ENCODE measurements at regions not wholly inside any gene's neighbourhood (a gene's known extent, or its start where the extent isn't known, plus 50 kb on each side); places are given as distances from the start of the nearest gene placed in this dataset.

DNA sequence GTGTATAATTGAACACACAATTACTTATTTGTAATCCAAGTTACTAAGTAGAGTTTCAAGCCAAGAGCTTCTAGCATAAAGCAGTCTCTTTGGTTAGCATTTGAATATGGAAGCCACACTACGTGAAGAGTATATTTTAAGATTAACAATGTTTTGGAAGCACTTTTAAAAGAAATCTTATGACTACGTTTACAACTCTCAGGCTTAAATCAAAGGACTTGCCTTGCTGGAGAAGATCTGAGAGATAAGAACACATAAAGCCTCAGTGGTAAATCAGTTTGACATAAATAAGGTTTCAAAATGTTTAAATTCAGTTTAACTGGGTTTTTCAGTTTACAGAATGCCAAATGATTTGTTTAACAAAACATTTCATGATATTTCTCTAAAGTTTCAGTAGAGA lies 161.9 kb upstream of the PDE3A start:
- H3K9me3 ChIP-seq (ENCODE audit: control insufficient read depth in 2 of 2, low read length in 2 of 2), result no peaks in the 10 kb centered on the region
- H3K4me1 ChIP-seq (ENCODE audit: control insufficient read depth, insufficient read depth, low read length), result no peaks in the 10 kb centered on the region
- H3K36me3 ChIP-seq (ENCODE audit: control insufficient read depth in 2 of 2, insufficient read depth in 2 of 2, low read length in 2 of 2), result no peaks in the 10 kb centered on the region
- H3K27me3 ChIP-seq (ENCODE audit: control insufficient read depth in 1 of 2, insufficient read depth in 2 of 2, low read length in 2 of 2), result no peaks in the 10 kb centered on the region
- no peak overlapping the region for H3K9ac ChIP-seq (ENCODE audit: low read length in 2 of 2)
- H3K27ac ChIP-seq (ENCODE audit: low read length), result no peak overlapping the region
- no peak overlapping the region for H3K4me3 ChIP-seq (ENCODE audit: low read length in 2 of 2)

- no peaks in the 10 kb centered on the region for H3K36me3 ChIP-seq (ENCODE audit: control insufficient read depth in 2 of 2, insufficient read depth in 2 of 2, low read length in 2 of 2)
- no peaks in the 10 kb centered on the region for H3K9me3 ChIP-seq (ENCODE audit: control insufficient read depth in 2 of 2, low read length in 2 of 2)
- H3K4me3 ChIP-seq (ENCODE audit: low read length in 2 of 2), result no peak overlapping the region
- no peaks in the 10 kb centered on the region for H3K27me3 ChIP-seq (ENCODE audit: control insufficient read depth in 1 of 2, insufficient read depth in 2 of 2, low read length in 2 of 2)
- no peak overlapping the region for H3K9ac ChIP-seq (ENCODE audit: low read length in 2 of 2)
- H3K4me1 ChIP-seq (ENCODE audit: control insufficient read depth, insufficient read depth, low read length), result peaks cover 4% of the 10 kb centered on the region
- peak overlapping the region; percentile 49 for H3K27ac ChIP-seq (ENCODE audit: low read length)
Observed at GRCh38 chr12:20210621-20211215, 157.6 kb upstream of the PDE3A start.

DNA sequence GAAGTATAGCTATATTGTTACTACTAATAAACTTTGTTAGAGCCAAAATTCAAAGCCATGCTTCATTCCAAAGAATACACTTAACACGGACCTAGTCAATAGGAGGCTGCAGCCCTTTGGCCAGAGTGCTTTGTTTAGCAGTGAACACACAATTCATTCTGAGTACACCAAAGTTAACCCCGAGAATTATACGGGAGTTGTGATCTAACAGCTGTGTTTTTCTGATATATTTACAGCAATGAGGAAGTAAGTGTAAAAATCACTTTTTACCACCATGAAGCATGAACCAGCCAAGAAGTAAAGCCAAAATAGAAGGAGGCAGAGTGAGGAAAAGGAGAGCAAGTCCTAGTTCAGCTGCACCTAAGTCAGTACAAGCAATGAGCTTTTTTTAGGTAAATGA lies 156.8 kb upstream of the PDE3A start:
- H3K9ac ChIP-seq (ENCODE audit: low read length in 2 of 2), result no peak overlapping the region
- no peak overlapping the region for H3K4me3 ChIP-seq (ENCODE audit: low read length in 2 of 2)
- H3K9me3 ChIP-seq (ENCODE audit: control insufficient read depth in 2 of 2, low read length in 2 of 2), result no peaks in the 10 kb centered on the region
- peak overlapping the region; percentile 49 for H3K27ac ChIP-seq (ENCODE audit: low read length)
- H3K27me3 ChIP-seq (ENCODE audit: control insufficient read depth in 1 of 2, insufficient read depth in 2 of 2, low read length in 2 of 2), result no peaks in the 10 kb centered on the region
- H3K36me3 ChIP-seq (ENCODE audit: control insufficient read depth in 2 of 2, insufficient read depth in 2 of 2, low read length in 2 of 2), result no peaks in the 10 kb centered on the region
- peaks cover 4% of the 10 kb centered on the region for H3K4me1 ChIP-seq (ENCODE audit: control insufficient read depth, insufficient read depth, low read length)

- H3K9me3 ChIP-seq (ENCODE audit: control insufficient read depth in 2 of 2, low read length in 2 of 2), result no peaks in the 10 kb centered on the region
- H3K36me3 ChIP-seq (ENCODE audit: control insufficient read depth in 2 of 2, insufficient read depth in 2 of 2, low read length in 2 of 2), result no peaks in the 10 kb centered on the region
- H3K9ac ChIP-seq (ENCODE audit: low read length in 2 of 2), result no peak overlapping the region
- H3K27ac ChIP-seq (ENCODE audit: low read length), result peak overlapping the region; percentile 49
- no peaks in the 10 kb centered on the region for H3K27me3 ChIP-seq (ENCODE audit: control insufficient read depth in 1 of 2, insufficient read depth in 2 of 2, low read length in 2 of 2)
- no peak overlapping the region for H3K4me3 ChIP-seq (ENCODE audit: low read length in 2 of 2)
- peaks cover 4% of the 10 kb centered on the region for H3K4me1 ChIP-seq (ENCODE audit: control insufficient read depth, insufficient read depth, low read length)
Observed at GRCh38 chr12:20211981-20212421, 156.3 kb upstream of the PDE3A start.

- H3K4me1 ChIP-seq (ENCODE audit: control insufficient read depth, insufficient read depth, low read length), result peaks cover 4% of the 10 kb centered on the region
- peak overlapping the region; percentile 63 for H3K27ac ChIP-seq (ENCODE audit: low read length)
- H3K4me3 ChIP-seq (ENCODE audit: low read length in 2 of 2), result peak overlapping the region; percentile 55 to 61
- H3K36me3 ChIP-seq (ENCODE audit: control insufficient read depth in 2 of 2, insufficient read depth in 2 of 2, low read length in 2 of 2), result no peaks in the 10 kb centered on the region
- H3K9me3 ChIP-seq (ENCODE audit: control insufficient read depth in 2 of 2, low read length in 2 of 2), result no peaks in the 10 kb centered on the region
- H3K27me3 ChIP-seq (ENCODE audit: control insufficient read depth in 1 of 2, insufficient read depth in 2 of 2, low read length in 2 of 2), result no peaks in the 10 kb centered on the region
- no peak overlapping the region for H3K9ac ChIP-seq (ENCODE audit: low read length in 2 of 2)
Observed at GRCh38 chr12:20212658-20213555, 155.4 kb upstream of the PDE3A start.

GRCh38 chr12:20213723-20214625 lies 154.4 kb upstream of the PDE3A start:
- Histone ChIP-seq H3K27me3 (ENCODE audit: control insufficient read depth in 1 of 2, insufficient read depth in 2 of 2, low read length in 2 of 2) (no peaks in the 10 kb centered on the region), H3K27ac (ENCODE audit: low read length) (no peak overlapping the region), H3K9me3 (ENCODE audit: control insufficient read depth in 2 of 2, low read length in 2 of 2) (no peaks in the 10 kb centered on the region), H3K4me3 (ENCODE audit: low read length in 2 of 2) (no peak overlapping the region), H3K4me1 (ENCODE audit: control insufficient read depth, insufficient read depth, low read length) (peaks cover 4% of the 10 kb centered on the region), H3K36me3 (ENCODE audit: control insufficient read depth in 2 of 2, insufficient read depth in 2 of 2, low read length in 2 of 2) (no peaks in the 10 kb centered on the region), H3K9ac (ENCODE audit: low read length in 2 of 2) (no peak overlapping the region)

- H3K9ac ChIP-seq (ENCODE audit: low read length in 2 of 2), result no peak overlapping the region
- H3K4me3 ChIP-seq (ENCODE audit: low read length in 2 of 2), result no peak overlapping the region
- no peaks in the 10 kb centered on the region for H3K9me3 ChIP-seq (ENCODE audit: control insufficient read depth in 2 of 2, low read length in 2 of 2)
- no peak overlapping the region for H3K27ac ChIP-seq (ENCODE audit: low read length)
- H3K27me3 ChIP-seq (ENCODE audit: control insufficient read depth in 1 of 2, insufficient read depth in 2 of 2, low read length in 2 of 2), result no peaks in the 10 kb centered on the region
- no peaks in the 10 kb centered on the region for H3K36me3 ChIP-seq (ENCODE audit: control insufficient read depth in 2 of 2, insufficient read depth in 2 of 2, low read length in 2 of 2)
- H3K4me1 ChIP-seq (ENCODE audit: control insufficient read depth, insufficient read depth, low read length), result no peaks in the 10 kb centered on the region
Observed at GRCh38 chr12:20220339-20220738, 148.0 kb upstream of the PDE3A start.

GRCh38 chr12:20232931-20233675 lies 135.2 kb upstream of the PDE3A start:
- Histone ChIP-seq H3K4me1 (ENCODE audit: control insufficient read depth, insufficient read depth, low read length) (no peaks in the 10 kb centered on the region), H3K27ac (ENCODE audit: low read length) (no peak overlapping the region), H3K9ac (ENCODE audit: low read length in 2 of 2) (no peak overlapping the region), H3K27me3 (ENCODE audit: control insufficient read depth in 1 of 2, insufficient read depth in 2 of 2, low read length in 2 of 2) (no peaks in the 10 kb centered on the region), H3K36me3 (ENCODE audit: control insufficient read depth in 2 of 2, insufficient read depth in 2 of 2, low read length in 2 of 2) (no peaks in the 10 kb centered on the region), H3K9me3 (ENCODE audit: control insufficient read depth in 2 of 2, low read length in 2 of 2) (no peaks in the 10 kb centered on the region), H3K4me3 (ENCODE audit: low read length in 2 of 2) (no peak overlapping the region)

DNA sequence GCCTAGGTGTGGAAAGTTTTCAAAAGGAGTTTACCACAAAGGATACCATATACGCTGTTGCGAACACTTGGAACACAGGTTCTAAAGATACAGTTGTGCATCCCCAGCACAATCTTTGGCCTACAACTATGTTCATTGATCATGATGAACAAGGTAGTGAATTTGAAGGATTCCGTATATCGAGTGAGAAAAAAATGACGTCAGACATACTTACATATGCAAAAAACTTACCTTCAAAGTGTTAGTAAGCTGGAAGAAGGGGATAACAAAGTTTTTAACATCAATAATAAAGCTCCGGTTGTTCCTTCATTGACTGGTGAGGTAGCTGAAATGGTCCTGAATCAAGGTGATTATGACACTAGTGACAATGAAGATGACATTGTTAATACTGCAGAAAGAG lies 133.9 kb upstream of the PDE3A start:
- Histone ChIP-seq H3K4me3 (ENCODE audit: low read length in 2 of 2) (no peak overlapping the region), H3K9ac (ENCODE audit: low read length in 2 of 2) (no peak overlapping the region), H3K27me3 (ENCODE audit: control insufficient read depth in 1 of 2, insufficient read depth in 2 of 2, low read length in 2 of 2) (no peaks in the 10 kb centered on the region), H3K4me1 (ENCODE audit: control insufficient read depth, insufficient read depth, low read length) (no peaks in the 10 kb centered on the region), H3K27ac (ENCODE audit: low read length) (no peak overlapping the region), H3K36me3 (ENCODE audit: control insufficient read depth in 2 of 2, insufficient read depth in 2 of 2, low read length in 2 of 2) (no peaks in the 10 kb centered on the region), H3K9me3 (ENCODE audit: control insufficient read depth in 2 of 2, low read length in 2 of 2) (no peaks in the 10 kb centered on the region)

- Histone ChIP-seq H3K4me3 (ENCODE audit: low read length in 2 of 2) (no peak overlapping the region), H3K27me3 (ENCODE audit: control insufficient read depth in 1 of 2, insufficient read depth in 2 of 2, low read length in 2 of 2) (no peaks in the 10 kb centered on the region), H3K9me3 (ENCODE audit: control insufficient read depth in 2 of 2, low read length in 2 of 2) (no peaks in the 10 kb centered on the region), H3K9ac (ENCODE audit: low read length in 2 of 2) (no peak overlapping the region), H3K36me3 (ENCODE audit: control insufficient read depth in 2 of 2, insufficient read depth in 2 of 2, low read length in 2 of 2) (no peaks in the 10 kb centered on the region), H3K4me1 (ENCODE audit: control insufficient read depth, insufficient read depth, low read length) (no peaks in the 10 kb centered on the region), H3K27ac (ENCODE audit: low read length) (no peak overlapping the region)
Observed at GRCh38 chr12:20237091-20237490, 131.2 kb upstream of the PDE3A start.
